ENCODE measurements at regions not wholly inside any gene's neighbourhood (a gene's known extent, or its start where the extent isn't known, plus 50 kb on each side); places are given as distances from the start of the nearest gene placed in this dataset.

DNA sequence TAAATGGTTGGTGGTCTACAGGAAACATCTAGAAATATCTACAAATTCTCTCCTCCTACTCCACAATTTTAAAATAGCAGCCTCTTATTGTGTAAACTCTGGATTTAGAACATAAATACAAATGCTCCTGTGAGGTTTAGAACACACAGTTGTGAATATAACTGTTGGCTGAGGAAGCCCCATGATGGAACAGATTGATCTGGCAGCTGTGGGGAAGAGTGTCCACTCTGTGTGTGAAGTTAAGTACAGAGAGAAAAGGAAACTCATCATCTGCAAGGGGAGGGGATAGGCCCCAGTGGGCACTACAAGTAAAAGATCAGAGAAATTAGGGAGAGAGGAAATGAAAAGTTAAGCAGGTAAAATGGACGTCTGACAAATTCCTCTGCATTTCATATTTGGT, 422.7 kb upstream of the FSHR start:
- H3K9me2 ChIP-seq = no peaks in the 10 kb centered on the region
- H3K79me2 ChIP-seq (ENCODE audit: insufficient read depth) = no peaks in the 10 kb centered on the region
- H3F3A ChIP-seq (replicated peaks; ENCODE audit: insufficient read depth) = no peaks in the 10 kb centered on the region
- H2AFZ ChIP-seq (ENCODE audit: low read depth) = no peak overlapping the region
- H3K4me1 ChIP-seq (ENCODE audit: control insufficient read depth in 1 of 2, insufficient read depth in 2 of 2, low read depth in 1 of 2, low read length in 1 of 2) = no peaks in the 10 kb centered on the region
- H3K9ac ChIP-seq = no peak overlapping the region
- no peak overlapping the region for H3K4me2 ChIP-seq
- 12% methylated on average over 1 of the region's 1 CpG for whole genome bisulfite sequencing (ENCODE audit: low lambda C conversion rate)
- no peak for DNase-seq
- H3K27ac ChIP-seq (ENCODE audit: low read depth in 2 of 2, low read length in 1 of 2) = no peak overlapping the region
- H3K4me3 ChIP-seq (ENCODE audit: low read depth in 2 of 2, low read length in 1 of 2) = no peak overlapping the region
- TF ChIP-seq RFX5 (IDR thresholded peaks at IDR 0.05; ENCODE audit: low read length) (no peak), EZH2phosphoT487 (IDR thresholded peaks at IDR 0.05; ENCODE audit: borderline replicate concordance, low read depth) (no peak), IRF3 (IDR thresholded peaks at IDR 0.05; ENCODE audit: low read depth, low read length) (no peak), YY1 (IDR thresholded peaks at IDR 0.05; ENCODE audit: low read depth) (no peak), GABPA (IDR thresholded peaks at IDR 0.05; ENCODE audit: low read depth) (no peak), TCF12 (IDR thresholded peaks at IDR 0.05) (no peak), SIN3A (IDR thresholded peaks at IDR 0.05; ENCODE audit: borderline replicate concordance, low read depth, low read length) (no peak), FOXJ3 (CRISPR knock-in tag; IDR thresholded peaks at IDR 0.05) (no peak), REST (IDR thresholded peaks at IDR 0.05; ENCODE audit: low read depth, low read length) (no peak), GATA2 (CRISPR knock-in tag; IDR thresholded peaks at IDR 0.05) (no peak), RCOR1 (IDR thresholded peaks at IDR 0.05; ENCODE audit: low read length) (no peak), TAF1 (IDR thresholded peaks at IDR 0.05; ENCODE audit: borderline replicate concordance, low read depth, low read length) (no peak), MEF2A (IDR thresholded peaks at IDR 0.05; ENCODE audit: borderline replicate concordance, low read depth) (no peak), PBX3 (IDR thresholded peaks at IDR 0.05) (no peak)
- TF ChIP-seq, protein P1, sequence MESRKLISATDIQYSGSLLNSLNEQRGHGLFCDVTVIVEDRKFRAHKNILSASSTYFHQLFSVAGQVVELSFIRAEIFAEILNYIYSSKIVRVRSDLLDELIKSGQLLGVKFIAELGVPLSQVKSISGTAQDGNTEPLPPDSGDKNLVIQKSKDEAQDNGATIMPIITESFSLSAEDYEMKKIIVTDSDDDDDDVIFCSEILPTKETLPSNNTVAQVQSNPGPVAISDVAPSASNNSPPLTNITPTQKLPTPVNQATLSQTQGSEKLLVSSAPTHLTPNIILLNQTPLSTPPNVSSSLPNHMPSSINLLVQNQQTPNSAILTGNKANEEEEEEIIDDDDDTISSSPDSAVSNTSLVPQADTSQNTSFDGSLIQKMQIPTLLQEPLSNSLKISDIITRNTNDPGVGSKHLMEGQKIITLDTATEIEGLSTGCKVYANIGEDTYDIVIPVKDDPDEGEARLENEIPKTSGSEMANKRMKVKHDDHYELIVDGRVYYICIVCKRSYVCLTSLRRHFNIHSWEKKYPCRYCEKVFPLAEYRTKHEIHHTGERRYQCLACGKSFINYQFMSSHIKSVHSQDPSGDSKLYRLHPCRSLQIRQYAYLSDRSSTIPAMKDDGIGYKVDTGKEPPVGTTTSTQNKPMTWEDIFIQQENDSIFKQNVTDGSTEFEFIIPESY (IDR thresholded peaks at IDR 0.05; ENCODE audit: borderline replicate concordance, low read depth) = no peak
- TF ChIP-seq, protein P2, sequence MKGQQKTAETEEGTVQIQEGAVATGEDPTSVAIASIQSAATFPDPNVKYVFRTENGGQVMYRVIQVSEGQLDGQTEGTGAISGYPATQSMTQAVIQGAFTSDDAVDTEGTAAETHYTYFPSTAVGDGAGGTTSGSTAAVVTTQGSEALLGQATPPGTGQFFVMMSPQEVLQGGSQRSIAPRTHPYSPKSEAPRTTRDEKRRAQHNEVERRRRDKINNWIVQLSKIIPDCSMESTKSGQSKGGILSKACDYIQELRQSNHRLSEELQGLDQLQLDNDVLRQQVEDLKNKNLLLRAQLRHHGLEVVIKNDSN (IDR thresholded peaks at IDR 0.05; ENCODE audit: borderline replicate concordance, low read depth) = no peak
- TF ChIP-seq, protein P3, sequence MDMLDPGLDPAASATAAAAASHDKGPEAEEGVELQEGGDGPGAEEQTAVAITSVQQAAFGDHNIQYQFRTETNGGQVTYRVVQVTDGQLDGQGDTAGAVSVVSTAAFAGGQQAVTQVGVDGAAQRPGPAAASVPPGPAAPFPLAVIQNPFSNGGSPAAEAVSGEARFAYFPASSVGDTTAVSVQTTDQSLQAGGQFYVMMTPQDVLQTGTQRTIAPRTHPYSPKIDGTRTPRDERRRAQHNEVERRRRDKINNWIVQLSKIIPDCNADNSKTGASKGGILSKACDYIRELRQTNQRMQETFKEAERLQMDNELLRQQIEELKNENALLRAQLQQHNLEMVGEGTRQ (IDR thresholded peaks at IDR 0.05; ENCODE audit: borderline replicate concordance, low read depth, low read length) = no peak
- TF ChIP-seq, protein P4, sequence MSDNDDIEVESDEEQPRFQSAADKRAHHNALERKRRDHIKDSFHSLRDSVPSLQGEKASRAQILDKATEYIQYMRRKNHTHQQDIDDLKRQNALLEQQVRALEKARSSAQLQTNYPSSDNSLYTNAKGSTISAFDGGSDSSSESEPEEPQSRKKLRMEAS (IDR thresholded peaks at IDR 0.05; ENCODE audit: low read depth) = no peak
- TF ChIP-seq, protein P5, sequence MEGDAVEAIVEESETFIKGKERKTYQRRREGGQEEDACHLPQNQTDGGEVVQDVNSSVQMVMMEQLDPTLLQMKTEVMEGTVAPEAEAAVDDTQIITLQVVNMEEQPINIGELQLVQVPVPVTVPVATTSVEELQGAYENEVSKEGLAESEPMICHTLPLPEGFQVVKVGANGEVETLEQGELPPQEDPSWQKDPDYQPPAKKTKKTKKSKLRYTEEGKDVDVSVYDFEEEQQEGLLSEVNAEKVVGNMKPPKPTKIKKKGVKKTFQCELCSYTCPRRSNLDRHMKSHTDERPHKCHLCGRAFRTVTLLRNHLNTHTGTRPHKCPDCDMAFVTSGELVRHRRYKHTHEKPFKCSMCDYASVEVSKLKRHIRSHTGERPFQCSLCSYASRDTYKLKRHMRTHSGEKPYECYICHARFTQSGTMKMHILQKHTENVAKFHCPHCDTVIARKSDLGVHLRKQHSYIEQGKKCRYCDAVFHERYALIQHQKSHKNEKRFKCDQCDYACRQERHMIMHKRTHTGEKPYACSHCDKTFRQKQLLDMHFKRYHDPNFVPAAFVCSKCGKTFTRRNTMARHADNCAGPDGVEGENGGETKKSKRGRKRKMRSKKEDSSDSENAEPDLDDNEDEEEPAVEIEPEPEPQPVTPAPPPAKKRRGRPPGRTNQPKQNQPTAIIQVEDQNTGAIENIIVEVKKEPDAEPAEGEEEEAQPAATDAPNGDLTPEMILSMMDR (IDR thresholded peaks at IDR 0.05) = no peak
- H3K36me3 ChIP-seq (replicated peaks in 1 of 2; ENCODE audit: control insufficient read depth in 1 of 2, insufficient read depth in 2 of 2, low read length in 1 of 2) = no peaks in the 10 kb centered on the region
- no peaks in the 10 kb centered on the region for H4K20me1 ChIP-seq (ENCODE audit: insufficient read depth)
- no peaks in the 10 kb centered on the region for H3K9me3 ChIP-seq
- POLR2A ChIA-PET = no interaction called here
- no peaks in the 10 kb centered on the region for H3K27me3 ChIP-seq (ENCODE audit: insufficient read depth)
- CTCF ChIA-PET = no interaction called here

Measured in SK-N-SH (cell line).